HCT116 (cell line): ENCODE measurements at regions not wholly inside any gene's neighbourhood (a gene's known extent, or its start where the extent isn't known, plus 50 kb on each side); places are given as distances from the start of the nearest gene placed in this dataset.

ENCODE experiments used
- CBX3 ChIP-seq: IDR thresholded peaks from 2 replicates; pipeline ENCODE4 v1.6.1; 2012; ENCODE audit warnings: low read depth
- EZH2phosphoT487 ChIP-seq: fragments of 200-600 bp; IDR thresholded peaks from 2 replicates; pipeline ENCODE4 v1.6.1; 2018; ENCODE audit warnings: antibody characterized with exemption, borderline replicate concordance
- POLR2A ChIP-seq: IDR thresholded peaks from 2 replicates; pipeline ENCODE4 v1.7.0; 2011; ENCODE audit warnings: borderline replicate concordance; ENCODE audit not compliant: insufficient read depth, insufficient read length; ENCODE audit errors: extremely low read depth
- POLR2AphosphoS5 ChIP-seq: IDR thresholded peaks from 2 replicates; pipeline ENCODE4 v1.6.1; 2011; ENCODE audit warnings: mild to moderate bottlenecking, low read depth, low read length, moderate library complexity
- TF ChIP-seq, protein P1 (sequence below), 3 experiments: fragments of 200-600 bp in 1 of 3; sonication (generic) in 1 of 3; IDR thresholded peaks in 2 of 3; conservative IDR thresholded peaks in 1 of 3; 2 replicates each; pipeline ENCODE4 v1.5.1; 2012 to 2017; ENCODE audit warnings: low read depth in 2 of 3, low read length in 2 of 3, antibody characterized with exemption in 1 of 3, borderline replicate concordance in 1 of 3, control low read depth in 1 of 3, mild to moderate bottlenecking in 1 of 3, mixed read lengths in 1 of 3, mixed run types in 1 of 3, moderate library complexity in 1 of 3; ENCODE audit not compliant: insufficient read depth in 1 of 3

DNA sequence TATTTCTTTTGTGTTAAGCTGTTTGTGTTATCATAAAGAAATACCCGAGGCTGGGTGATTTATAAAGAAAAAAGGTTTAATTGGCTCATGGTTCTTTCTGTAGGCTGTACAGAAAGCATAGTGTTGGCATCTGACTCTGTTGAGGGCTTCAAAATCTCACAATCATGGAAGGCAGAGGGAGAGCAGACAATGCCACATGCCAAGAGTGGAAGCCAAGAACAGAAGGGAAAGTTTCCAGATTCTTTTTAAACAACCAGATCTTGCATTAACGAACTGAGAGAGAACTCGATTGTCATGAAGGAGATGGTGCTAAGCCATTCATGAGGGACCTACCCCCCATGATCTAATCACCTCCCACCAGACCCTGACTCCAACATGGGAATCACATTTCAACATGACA is 290.1 kb downstream of the BMP2 start:
- TF ChIP-seq, protein P1, sequence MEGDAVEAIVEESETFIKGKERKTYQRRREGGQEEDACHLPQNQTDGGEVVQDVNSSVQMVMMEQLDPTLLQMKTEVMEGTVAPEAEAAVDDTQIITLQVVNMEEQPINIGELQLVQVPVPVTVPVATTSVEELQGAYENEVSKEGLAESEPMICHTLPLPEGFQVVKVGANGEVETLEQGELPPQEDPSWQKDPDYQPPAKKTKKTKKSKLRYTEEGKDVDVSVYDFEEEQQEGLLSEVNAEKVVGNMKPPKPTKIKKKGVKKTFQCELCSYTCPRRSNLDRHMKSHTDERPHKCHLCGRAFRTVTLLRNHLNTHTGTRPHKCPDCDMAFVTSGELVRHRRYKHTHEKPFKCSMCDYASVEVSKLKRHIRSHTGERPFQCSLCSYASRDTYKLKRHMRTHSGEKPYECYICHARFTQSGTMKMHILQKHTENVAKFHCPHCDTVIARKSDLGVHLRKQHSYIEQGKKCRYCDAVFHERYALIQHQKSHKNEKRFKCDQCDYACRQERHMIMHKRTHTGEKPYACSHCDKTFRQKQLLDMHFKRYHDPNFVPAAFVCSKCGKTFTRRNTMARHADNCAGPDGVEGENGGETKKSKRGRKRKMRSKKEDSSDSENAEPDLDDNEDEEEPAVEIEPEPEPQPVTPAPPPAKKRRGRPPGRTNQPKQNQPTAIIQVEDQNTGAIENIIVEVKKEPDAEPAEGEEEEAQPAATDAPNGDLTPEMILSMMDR (IDR thresholded peaks at IDR 0.05 in 2 of 3, conservative IDR thresholded peaks at IDR 0.05 in 1 of 3; ENCODE audit: borderline replicate concordance in 1 of 3, insufficient read depth in 1 of 3, low read depth in 2 of 3, low read length in 2 of 3), result no peak
- TF ChIP-seq POLR2AphosphoS5, result no peak
- no peak for TF ChIP-seq POLR2A
- no peak for TF ChIP-seq CBX3
- no peak for TF ChIP-seq EZH2phosphoT487
